Ecto neural progenitor cell (in vitro differentiated cells): ENCODE measurements at regions not wholly inside any gene's neighbourhood (a gene's known extent, or its start where the extent isn't known, plus 50 kb on each side); places are given as distances from the start of the nearest gene placed in this dataset.

Experiments
- DNase-seq: peaks from one replicate; pipeline ENCODE4 v3.0.0-alpha.2; 2018; ENCODE audit warnings: low spot score

DNA sequence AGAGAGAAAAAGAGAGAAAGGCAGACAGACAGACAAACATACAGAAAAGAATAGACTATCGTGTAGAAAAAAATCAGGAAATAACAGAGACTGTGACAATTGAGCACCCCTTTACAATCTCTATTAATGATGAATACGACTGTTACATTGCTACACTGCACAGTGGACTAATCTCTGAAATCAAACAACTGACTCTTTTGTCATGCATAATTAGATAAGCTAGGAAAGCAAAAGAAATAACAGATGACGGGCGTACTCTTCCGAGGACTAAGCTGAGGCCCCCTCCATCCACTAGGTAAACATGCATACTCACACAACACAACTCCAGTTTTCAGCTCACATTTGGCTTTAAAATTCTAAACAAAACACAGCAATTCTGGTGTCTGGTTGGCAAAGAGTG lies 267.0 kb downstream of the NOL4 start:
- no peak for DNase-seq

DNA sequence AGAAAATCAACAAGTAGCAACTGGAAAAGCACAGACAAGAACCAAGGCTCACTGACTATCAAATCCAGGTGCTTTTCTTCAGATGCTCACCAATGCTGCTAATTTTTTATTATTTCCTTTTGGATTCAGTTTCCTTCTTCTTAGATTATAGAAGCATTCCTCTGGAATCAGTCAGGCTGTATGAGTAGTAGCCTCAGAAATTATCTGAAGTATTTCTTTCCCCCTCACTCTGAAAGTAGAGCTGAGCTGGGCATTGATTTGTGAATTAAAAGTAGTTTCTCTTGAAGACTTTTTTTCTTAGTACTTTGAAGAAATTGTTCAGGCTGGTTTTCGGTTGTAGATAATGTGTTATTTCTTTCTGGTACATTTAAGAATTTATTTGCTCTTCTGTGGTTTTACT lies 273.7 kb downstream of the NOL4 start:
- DNase-seq: no peak

DNA sequence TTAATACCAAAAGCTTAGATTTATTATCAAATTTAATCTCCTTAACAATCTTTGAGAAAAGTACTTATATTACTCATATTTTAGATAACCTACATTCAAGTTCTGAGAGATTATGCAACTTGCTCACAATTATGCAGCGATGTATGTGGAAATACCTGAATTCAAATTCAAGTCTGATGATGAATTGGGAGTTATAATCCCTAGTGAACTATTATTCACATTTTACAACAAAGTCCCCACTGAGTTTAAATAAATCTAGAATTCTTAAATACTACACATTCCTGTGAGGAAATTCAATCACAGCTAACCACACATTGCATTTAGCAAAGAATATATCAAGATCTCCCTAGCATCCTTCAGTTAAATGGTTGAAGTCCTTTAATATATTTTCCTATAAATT lies 278.4 kb downstream of the NOL4 start:
- DNase-seq: no peak

DNA sequence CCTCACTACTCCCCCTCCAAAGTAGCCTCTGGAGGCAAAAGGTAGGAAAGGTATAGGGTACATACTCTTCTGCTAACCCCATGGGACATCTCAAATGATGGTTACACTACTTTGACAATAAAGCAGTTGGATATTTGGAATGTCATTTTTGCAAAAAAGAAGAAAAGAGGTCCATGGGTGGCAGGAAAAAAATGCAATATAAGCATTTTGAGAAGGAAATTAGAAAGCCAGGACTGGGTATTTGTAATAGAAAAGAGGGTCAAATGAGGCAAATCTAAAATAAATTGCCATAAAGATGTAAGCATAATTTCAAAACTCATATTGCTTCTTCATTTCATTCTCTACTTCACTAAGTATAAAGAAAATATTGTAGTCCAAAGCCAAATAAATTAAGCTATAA lies 280.2 kb downstream of the NOL4 start:
- no peak for DNase-seq

DNA sequence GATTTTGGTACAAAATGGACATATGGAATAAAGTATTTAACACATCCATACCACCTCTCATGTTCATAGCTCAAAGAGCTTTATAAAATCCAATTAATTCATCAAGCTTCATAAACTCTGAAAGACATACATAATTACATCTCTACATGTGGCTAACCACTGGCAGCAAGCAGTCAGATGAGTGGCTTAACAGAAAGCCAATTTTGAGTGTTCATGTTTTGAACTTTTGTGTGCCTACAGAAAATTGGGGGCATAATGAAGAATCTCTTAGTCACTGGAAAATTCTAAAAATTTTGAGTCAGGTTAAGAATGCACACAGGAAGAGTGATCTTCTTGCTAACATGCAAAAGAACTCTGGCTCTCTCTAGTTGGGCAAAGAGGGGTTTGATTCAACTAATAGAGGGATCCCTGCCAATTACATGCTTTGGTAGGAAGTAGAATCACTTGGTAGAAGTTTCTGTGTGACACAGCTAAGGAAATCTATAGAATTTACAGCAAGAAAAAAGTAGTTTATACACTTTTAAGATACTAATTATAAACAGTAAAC lies 287.4 kb downstream of the NOL4 start:
- no peak for DNase-seq

DNA sequence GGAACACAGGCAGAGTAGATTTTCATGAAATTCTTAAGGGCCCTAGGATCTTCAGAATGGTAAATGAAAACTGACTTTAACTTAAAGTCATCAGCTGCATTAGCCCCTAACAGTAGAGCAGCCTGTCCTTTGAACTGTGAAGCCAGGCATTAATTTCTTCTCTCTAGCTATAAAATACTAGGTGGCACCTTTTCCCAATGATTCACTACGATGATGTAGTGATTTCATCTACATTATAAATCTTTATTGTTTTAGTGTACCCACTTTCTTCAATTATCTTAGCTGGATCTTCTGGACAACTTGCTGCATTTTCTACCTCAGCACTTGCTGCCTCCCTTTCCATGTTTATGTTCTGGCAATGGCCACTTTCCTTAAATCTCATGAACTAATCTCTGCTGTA lies 290.5 kb downstream of the NOL4 start:
- no peak for DNase-seq

DNA sequence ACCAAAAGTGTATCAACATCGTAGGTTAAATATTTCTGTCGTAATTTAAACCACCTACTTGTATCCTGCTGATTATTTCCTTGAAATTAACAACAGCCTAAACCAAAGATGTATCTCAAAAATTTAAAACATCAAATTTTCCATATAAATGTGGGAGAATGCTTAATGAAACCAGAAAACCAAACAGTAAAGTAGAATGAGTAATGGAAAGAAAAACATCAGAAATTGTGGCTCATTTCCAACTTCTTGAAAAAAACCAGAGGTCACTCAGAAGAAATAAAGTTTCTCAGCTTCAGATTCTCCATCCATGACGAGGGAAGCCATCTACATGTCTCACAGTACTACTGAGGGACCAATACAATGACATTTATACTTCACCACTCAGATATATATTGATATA lies 296.5 kb downstream of the NOL4 start:
- no peak for DNase-seq

DNA sequence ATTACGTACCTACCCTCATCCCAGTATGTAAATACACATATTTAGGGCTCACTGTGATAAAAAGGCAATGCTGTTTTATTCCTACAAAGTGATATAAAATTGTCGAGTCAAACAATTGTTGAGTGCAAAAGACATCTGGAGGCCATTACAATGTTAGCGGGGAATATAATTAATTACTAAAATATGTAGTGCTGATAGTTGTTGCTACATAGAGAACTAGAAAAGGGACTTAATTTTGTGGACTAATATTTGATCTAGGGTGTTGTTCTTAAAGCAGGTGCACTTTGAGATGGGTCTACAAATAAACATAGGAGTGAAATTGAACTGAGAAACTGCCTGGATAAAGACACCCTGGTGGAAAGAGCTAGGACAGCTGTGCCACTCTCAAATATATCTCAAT lies 300.1 kb downstream of the NOL4 start:
- no peak for DNase-seq

DNA sequence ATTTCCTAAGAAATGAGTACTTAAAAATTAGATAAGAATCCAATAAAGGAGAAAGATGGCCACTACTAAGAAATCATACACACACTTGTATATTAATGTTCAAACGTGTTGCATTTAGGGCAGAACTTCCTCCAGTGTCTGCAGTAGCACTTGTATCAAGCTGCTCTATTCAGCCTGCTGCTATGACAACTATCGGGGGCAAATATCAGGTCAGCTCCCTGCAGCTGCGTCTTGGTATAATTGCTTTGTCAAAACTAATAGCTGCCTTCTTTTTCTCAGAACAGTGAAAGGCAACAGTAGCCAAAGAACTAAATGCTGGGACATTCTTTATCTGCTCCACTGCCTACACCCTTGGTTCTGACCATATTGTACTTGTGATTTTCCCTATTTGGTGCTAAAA lies 300.7 kb downstream of the NOL4 start:
- no peak for DNase-seq

DNA sequence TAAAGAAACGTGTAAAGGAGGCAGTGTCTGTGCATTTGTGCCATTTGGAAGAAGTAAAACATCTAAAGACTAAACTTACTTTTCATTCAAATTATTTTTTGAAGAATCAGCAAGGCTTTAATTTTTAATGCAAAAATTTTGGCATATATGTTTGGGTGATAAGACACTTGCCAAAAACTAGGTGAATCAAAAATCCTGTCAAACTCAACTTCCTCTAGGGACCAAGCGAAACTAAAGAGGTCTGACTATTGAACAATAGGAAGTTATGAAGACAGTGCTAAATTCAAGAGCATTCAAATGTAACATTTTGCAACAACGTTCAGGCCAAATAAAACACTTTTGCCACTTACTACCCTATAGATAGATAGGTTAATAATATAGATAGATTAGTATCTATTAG lies 306.1 kb downstream of the NOL4 start:
- no peak for DNase-seq

DNA sequence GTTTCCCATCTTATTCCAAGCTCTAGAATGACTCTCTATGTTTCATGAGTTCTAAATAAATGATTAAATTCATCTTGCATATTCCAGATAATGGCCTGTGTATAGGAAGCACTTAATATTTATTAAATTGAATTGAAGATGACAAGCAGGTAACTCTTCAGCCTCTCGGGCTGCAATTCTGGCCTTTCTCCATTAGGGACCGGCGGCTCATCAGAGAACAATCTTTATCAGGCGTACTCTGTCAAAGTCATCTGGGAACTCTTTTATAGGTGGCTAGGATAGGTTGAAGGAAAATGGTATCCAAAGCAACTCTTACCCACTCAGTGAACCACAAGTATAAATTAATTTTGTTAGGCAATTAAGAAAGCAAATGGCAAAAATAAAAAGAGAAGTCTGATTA lies 308.5 kb downstream of the NOL4 start:
- no peak for DNase-seq

DNA sequence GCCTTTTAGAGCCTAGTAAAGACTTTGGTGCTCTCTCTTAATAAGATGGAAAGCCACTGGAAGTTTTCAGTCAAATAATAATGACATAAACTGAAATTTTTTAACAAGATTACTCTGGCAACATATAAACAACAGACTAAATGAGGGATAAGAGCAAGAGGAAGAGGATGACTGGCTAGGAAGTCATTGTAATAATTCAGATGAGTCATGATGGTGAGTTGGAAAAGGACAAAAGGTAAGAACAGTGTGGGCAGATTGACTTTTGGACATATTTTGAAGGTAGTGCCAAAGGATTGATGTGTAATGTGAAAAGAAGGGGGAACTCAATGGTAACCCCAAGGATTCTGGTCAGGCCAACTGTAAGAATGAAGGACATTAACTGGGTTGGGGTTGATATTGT lies 310.3 kb downstream of the NOL4 start:
- DNase-seq: no peak

DNA sequence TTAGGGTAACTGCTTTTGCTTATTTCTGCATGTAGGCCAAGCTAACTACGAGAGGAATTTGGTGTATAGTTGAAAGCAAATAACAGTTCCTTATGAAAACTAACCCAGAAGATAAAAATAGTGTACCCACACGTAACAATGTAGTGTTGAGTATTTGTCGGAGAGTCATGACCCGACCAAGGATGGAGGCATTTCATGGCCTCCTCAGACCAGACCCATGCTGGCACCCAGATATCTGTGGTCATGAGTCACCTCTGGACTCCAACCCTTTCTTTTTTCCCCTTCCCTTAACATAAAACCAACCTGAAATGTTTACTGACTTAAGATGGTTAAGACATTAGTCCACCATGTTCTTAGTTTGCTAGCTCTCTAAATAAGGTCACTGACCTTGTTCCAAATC lies 318.7 kb downstream of the NOL4 start:
- DNase-seq: no peak

DNA sequence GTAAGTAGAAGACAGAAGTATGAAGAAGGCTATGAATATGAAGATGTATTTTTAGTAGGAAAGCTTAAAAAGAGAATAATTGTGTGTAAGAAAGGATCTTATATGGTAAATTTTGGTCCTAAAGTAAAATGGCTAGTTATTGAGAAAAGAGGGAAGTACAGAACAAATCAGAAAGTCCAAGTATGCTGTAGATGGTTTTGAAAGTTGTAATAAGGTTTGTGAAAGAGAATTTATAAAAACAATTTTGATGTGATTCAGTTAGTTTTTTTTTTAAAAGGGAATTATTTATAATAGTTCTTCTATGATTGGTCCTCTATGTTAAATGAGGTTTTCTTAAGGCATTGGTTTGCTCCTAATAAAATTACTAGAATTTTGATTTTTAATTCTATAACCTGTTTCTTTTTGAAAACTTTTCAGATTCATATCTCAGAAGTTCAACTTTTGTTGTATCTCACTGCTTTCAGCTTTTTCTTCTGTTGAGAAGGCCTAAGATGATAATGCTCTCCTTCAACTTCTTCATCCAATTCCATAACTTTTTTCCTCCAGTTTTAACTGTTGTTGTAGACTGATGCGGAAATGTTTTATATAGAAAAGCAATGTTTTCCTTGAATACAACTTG lies 322.7 kb downstream of the NOL4 start:
- no peak for DNase-seq

DNA sequence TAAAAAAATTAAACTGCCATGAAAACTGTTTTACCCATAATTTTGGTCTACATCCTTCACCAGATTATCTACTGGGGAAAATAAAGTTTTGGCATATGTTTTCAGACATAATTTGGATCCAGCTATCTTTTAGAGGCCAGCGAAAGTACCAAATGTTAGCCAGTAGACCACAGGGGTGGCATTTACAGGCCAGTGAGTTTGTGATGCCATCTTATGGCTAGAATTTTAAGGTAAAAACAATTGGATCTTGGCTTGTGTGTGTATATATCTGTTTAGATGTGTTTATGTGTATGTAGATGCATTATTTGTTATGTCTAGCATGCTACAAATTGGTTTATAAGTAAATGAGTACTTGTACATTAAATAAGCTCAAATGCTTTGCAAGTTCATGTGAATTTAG lies 322.6 kb downstream of the ASXL3 start:
- no peak for DNase-seq

DNA sequence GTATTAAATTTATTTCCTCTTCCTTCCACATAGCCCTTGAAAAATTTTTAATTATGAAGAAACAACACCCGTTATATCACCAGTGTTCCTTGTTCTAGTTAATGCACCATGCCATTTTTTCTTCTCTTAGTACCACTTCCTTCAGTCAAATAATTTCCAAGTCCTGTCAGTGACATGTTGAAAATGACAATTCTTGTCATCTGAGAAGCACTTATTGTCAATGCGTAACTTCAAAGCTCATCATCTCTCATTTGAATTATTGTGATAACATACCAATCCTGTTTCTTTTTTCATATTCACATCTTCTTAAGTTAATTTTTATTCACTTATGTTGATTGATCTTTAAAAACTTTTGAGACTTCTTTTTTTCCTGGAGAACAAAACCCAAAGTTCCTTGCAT lies 320.4 kb downstream of the ASXL3 start:
- no peak for DNase-seq

DNA sequence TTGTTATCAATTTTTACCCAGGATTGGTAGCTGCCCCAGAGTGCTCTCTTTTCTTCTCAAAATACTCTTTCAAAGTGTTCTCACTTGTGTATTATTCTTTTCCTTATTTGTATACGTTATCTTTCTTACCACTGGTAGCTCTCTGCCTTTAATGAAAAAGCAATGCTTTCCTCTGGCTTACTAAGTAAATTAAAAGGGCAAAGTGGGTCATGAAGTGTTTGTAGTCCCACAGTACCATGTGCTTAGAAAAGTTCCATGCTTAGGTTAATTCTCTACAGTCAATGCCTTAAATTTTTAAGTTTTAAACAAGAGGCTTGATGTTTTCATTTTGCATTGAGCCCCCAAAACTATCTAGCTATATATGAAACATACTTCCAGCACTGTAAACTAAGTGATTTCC lies 300.2 kb downstream of the ASXL3 start:
- no peak for DNase-seq

DNA sequence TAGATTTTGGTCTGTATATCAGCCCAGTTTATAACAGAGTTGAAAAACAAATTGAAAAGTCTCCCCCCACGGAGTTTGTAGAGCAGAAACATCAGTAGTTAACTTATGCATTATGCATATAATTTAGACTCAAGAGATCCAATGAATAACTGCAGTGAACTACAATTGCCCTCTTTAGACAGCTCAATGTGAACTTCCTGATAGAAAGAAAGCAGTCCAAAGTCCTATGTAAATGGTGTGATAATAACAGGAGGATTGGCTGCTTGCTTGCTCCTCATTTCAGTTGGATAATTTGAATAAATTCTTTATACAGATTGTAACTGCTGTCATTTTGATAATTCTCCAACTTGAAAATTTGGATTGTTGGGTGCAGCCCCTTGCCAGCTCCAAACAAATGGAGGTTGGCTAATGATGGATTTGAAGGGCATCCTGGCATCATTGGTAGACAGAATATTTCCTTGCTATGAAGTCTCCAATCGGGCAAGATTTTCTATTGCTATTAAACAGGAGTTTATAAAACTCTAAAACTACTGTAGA lies 297.1 kb downstream of the ASXL3 start:
- DNase-seq: no peak

DNA sequence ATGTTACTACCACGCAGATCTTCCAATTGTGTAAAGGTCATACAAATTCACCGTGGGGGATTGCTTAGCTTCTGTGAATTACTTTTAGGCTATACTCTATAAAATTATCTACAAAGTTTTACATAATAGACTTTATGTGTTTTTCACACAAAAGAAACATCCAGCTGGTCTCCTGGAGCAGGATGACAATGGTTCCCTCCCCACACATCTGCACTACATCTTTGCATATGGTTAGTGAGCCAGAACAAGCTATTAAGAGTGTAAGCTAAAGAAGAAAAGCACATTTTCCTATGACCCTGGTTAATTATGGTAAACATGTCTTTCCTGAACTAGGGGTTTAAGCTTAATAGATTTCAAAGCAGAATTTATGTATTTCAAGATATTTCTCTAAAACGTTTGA lies 295.1 kb downstream of the ASXL3 start:
- DNase-seq: no peak

DNA sequence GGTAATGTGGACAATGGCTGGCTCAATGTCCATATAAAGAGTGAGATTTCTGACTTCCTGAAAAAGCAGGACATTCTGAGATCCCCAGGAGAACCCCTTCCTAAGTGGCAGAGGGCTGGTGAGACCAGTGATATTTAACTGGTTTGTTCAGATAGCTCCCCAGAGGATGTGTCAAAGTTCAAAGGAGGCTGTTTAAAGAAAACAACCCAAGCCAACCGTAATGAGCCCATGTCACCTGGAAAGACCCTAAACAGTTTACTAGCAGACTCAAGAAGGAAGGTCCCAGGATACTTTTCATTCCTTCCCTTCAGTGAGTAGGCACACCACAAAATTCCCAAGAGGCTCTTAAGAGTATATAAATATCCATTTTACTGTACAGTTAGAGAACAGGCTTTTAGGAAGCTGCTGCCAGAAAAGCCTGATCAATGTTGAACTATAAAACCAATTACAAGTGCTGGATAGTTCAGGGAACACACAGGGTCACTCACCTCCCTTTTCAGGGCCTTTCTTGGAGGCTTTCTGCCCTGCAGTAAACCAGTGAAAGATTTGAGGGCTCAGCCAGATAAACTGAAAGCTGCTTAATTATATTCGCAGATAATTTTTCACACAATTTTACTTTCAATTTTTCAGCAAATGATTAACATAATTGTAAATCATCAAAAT lies 293.5 kb downstream of the ASXL3 start:
- no peak for DNase-seq

DNA sequence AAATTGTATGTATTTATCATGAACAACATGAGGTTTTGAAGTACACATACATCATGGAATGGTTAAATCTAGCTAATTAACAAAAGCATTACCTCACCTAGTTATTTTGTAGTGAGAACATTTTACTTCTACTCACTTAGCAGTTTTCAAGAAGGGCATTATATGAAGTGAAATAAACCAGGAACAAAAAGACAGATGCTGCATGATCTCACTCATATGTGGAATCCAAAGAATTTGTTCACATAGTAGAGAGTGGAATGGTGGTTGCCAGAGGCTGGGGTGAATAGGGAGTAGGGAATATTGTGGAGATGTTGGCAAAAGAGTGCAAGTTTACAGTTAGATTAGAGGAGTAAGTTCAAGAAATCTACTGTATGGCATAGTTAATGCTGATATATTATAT lies 292.0 kb downstream of the ASXL3 start:
- DNase-seq: no peak

DNA sequence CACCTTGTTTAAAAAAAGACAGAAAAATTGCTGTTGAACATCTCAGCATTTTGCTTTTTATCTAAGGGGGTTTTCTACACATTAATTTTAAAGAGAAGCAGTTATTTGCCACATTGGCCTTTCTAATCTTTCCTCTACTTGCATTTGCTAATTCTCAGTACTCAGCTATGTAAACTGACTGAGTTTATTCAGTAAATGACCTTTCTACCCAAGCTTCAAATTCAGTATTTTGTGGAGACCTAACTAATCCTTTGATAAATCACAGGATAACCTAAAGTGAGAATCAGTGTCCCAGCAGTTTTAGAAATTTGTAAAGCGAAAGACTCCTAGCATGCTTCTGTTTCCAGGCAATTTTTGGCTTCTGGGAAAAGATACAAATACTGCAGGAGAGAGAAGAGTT lies 288.4 kb downstream of the ASXL3 start:
- no peak for DNase-seq

DNA sequence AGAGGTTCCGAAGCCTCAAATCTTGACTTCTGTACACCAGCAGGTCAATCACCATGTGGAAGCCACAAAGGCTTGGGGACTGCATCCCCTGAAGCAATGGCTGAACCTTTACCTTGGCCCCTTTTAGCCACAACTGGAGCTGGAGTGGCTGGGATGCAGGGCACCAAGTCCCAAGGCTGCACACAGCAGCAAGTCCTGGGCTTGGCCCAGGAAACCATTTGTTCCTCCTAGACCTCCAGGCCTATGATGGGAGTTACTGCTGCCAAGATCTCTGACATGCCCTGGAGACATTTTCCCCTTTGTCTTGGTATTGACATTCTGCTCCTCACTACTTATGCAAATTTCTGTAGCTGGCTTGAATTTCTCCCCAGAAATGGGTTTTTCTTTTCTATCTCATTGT lies 285.9 kb downstream of the ASXL3 start:
- DNase-seq: no peak

DNA sequence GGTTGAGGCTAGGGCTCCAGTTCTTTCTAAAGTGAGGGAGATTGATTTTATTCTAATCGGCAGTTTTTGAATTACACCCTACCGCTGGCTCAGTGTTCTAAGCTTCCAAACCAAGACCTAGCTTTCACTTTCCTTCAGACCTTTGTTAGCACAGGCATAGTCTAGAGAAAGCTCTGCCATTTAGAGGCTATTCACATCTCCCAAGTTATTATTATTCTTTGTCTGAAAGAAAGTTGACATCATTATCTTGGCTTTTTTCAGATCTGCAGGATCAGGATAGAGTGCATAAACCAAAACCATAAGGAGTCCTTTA lies 276.8 kb downstream of the ASXL3 start:
- DNase-seq: no peak
